ENCODE measurements at regions not wholly inside any gene's neighbourhood (a gene's known extent, or its start where the extent isn't known, plus 50 kb on each side); places are given as distances from the start of the nearest gene placed in this dataset.
"Not testable (repeated sequence)": the region's sequence is repeated elsewhere in the genome, so short reads cannot be mapped to it uniquely, and the experiment has no call there.

GRCh38 chr3:95654570-95655362 is 1159.6 kb upstream of the EPHA6 start:
- no peak for DNase-seq (ENCODE audit: low spot score)

GRCh38 chr3:95655363-95655986 is 1158.9 kb upstream of the EPHA6 start:
- DNase-seq (ENCODE audit: low spot score): no peak

GRCh38 chr3:95670765-95671164 is 1143.6 kb upstream of the EPHA6 start:
- no peak for DNase-seq (ENCODE audit: low spot score)

- no peak for DNase-seq (ENCODE audit: low spot score)
These were observed 1141.2 kb upstream of the EPHA6 start for GRCh38 chr3:95673215-95673614.

DNA sequence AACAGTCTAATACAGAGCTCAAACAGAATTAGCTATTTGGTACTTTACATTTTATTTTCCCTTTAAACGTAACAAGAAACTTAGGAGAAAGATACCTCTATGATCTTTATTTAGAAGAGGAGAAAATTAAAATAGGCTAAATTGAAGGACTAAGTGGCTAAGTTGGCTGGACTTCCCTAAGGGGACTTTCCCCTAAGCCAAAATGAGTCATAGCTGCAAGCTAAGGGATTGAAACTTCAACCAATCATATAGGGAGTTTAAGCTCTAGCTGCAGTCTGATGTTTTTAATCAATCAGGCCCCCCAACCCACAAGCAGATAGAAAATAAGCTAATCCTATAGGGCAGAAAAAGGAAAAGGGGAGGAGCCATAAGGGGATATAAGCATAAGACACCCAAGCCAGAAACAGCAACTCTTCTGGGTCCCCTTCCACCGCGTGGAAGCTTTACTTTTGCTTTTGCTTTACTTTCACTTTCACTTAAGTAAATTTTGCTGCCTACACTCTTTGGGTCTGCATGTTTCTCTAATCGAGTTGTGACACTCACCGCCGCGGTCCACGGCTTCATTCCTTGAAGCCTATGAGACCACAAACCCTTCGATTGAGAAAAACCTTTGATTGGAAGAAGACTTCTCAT is 1108.5 kb upstream of the EPHA6 start:
- DNase-seq (ENCODE audit: low spot score): no peak

- DNase-seq (ENCODE audit: low spot score): no peak
These were observed 1107.1 kb upstream of the EPHA6 start for GRCh38 chr3:95707268-95707667.

GRCh38 chr3:95710684-95711083 is 1103.7 kb upstream of the EPHA6 start:
- no peak for DNase-seq (ENCODE audit: low spot score)

DNA sequence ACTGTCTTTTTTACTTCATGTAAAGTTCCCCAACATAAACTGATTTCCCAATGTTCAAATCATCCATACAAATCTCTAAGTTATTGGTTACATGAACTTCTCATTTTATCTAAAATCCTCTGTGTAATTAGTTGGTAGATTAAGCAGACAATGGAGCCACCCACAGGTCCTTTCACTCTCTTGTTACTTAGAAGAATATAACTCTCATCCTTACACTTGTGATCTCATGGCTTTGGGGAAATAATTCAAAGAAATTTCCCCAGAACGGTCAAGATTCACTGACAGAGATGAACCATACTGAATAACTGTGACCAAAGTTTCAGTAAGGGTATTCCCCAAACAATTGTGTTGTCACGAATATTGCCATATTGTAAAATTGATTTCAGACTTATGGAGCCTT is 1102.6 kb upstream of the EPHA6 start:
- DNase-seq (ENCODE audit: low spot score): no peak

- no peak for DNase-seq (ENCODE audit: low spot score)
These were observed 1099.3 kb upstream of the EPHA6 start for GRCh38 chr3:95715128-95715527.

- no peak for DNase-seq (ENCODE audit: low spot score)
These were observed 1097.3 kb upstream of the EPHA6 start for GRCh38 chr3:95717048-95717447.

DNA sequence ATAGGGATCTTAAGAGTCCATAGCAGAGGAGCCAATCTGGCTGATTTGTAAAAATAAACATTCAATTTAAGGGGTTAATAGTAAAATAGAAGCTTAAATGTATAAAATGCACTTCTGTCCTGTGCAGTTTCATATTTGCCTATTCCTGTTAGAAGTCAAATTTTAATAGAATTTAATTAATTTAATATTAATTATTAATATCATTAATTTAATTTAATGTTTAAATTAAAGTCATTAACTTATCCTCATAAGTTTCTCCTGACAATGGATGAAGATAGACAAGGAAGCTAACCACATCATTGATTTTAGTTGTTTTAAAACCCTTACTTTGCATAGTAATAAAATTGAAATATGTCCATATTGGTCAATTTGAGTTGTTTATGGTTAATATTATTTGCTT is 1096.2 kb upstream of the EPHA6 start:
- no peak for DNase-seq (ENCODE audit: low spot score)

DNA sequence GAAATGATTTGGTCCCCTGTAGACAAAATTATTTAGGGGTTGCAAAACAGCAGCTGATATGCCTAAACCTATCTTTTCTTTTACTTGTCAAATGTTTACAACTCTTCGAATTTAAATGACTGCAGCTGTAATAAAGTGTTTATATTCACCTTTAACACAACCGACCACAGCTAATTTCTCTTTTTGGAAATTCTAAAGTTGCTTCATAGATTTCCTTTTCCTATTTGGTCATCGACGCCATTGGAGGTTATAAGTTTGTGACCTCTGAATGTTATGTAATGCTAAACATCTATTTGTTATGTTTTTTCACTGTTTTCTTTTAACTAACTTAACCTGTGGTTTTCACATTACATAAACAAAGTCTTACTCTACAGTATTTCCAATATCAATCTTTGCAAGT is 1094.9 kb upstream of the EPHA6 start:
- no peak for DNase-seq (ENCODE audit: low spot score)

DNA sequence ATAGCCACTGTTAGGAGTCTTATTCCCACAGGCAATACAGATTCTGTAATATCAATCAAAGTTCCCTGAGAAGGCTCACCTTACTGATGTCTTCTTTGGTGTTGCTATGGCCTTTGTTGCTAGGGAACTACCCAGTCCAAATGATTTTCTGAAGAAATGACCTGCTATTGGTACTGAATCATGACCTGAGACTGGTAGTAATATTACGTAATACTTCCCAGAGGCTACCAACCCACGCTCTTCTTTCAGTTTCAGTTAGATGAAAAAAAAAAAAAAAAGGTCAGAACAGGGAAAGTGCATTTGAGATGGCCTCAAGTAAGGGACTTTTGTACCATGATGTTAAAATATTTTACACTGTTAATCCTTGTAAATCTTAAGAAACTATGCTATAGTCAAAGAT is 1092.5 kb upstream of the EPHA6 start:
- no peak for DNase-seq (ENCODE audit: low spot score)

- DNase-seq (ENCODE audit: low spot score): no peak
These were observed 1088.6 kb upstream of the EPHA6 start for GRCh38 chr3:95725770-95726169.

- DNase-seq (ENCODE audit: low spot score): no peak
These were observed 1082.6 kb upstream of the EPHA6 start for GRCh38 chr3:95731753-95732152.

- no peak for DNase-seq (ENCODE audit: low spot score)
These were observed 1081.1 kb upstream of the EPHA6 start for GRCh38 chr3:95733336-95733735.

DNA sequence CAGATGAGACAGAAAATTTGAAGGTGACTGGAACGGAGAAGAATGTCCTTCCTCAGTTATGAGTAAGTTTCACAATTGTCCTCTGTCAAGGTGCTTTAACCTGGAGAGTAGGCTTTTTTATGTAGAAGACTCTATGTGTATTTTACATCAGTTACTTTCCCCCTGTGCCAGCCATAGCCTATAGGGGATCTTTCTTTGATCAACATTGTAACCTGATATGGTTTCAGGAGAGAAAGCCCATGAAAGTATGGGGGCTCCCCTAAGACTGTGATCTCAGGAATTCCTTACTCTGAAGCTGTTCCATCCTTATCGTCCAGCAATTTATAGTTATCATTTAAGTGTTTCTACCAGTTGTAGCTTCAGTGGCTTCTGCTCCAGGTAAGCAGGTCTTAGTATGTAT is 1076.3 kb upstream of the EPHA6 start:
- DNase-seq (ENCODE audit: low spot score): no peak

- DNase-seq (ENCODE audit: low spot score): not testable (repeated sequence)
These were observed 1069.5 kb upstream of the EPHA6 start for GRCh38 chr3:95744896-95745295.

- DNase-seq (ENCODE audit: low spot score): no peak
These were observed 1064.3 kb upstream of the EPHA6 start for GRCh38 chr3:95750097-95750496.

DNA sequence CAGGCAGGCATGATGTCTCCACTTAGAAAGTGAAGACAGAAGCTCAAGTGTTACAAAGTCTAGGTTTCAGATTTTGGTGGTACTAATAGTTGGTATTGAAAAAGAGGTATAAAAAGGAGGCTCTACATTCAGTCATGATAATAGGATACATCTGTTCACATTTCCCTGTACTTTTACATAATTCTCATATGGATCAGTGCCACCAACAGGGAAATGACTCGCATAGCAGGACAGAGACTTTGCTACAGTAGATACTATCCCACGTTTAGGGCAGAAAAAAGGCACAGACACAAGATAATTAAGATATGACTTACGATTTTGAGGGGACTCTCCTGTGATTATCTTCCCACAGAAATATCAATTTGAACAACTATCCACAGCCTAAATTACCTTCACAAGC is 1062.9 kb upstream of the EPHA6 start:
- no peak for DNase-seq (ENCODE audit: low spot score)

GRCh38 chr3:95752199-95752598 is 1062.2 kb upstream of the EPHA6 start:
- DNase-seq (ENCODE audit: low spot score): no peak

DNA sequence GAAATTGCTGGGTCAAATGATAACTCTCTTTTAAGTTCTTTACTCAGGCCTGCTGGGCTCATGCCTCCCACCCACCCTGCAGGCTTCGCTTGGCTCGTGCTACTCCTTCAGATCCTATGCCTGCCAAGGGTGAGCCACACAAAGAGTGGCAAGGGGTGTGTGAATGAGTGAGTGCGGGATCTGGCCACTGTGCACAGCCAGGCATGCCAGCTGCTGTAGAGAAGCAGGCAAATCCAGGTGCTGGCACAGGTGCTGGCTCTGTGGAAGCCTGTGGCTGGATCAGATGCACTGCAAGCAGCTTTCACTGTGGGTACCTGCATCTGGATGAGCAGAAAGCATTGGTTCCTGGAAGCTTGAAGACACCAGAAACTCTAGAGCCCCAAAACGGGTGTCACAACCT is 1055.7 kb upstream of the EPHA6 start:
- DNase-seq (ENCODE audit: low spot score): no peak

DNA sequence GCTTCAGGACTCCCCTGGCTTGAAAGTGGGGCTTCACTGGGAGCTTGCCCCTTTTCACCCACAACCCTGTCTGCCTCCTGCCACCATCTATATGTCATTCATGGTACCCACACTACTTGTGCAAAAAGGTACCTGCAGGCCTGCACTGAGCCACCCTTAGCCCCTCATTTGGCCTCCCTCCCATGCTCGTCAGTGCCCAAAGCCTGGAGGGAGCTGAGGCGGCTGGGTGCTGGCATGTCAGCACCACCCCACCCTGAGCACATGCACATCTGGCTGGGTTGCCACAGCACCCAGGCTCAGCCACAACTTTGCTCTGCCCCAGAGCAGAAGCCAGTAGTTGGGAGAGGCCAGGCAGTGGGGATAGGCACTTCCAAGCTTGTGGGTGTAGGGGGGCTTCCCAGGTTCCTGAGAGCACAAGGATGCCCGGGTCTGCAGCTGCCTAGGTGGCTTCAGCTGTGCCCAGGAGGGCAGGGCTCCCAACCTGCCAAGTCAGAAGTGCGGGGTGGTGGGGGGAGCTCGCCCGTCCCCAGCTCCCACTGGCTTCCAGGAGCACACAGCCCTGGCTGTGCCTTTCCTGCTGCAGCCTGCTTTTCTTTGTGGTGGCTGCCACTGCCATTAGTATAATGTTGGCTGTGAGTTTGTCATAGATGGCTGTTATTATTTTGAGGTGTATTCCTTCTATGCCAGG is 1054.6 kb upstream of the EPHA6 start:
- no peak for DNase-seq (ENCODE audit: low spot score)

Data from AG08395 (cell line).